GM11168 (cell line): ENCODE measurements at regions not wholly inside any gene's neighbourhood (a gene's known extent, or its start where the extent isn't known, plus 50 kb on each side); places are given as distances from the start of the nearest gene placed in this dataset.

Source experiments
- in situ Hi-C: fragments of 300-500 bp; cut with MboI; formaldehyde crosslinking; loops from one replicate; pipeline ENCODE4 v1.12.0; 2022; ENCODE audit warnings: low sequenced_read_pairs; ENCODE audit not compliant: unreplicated experiment

GRCh38 chr5:123802298-123802951 lies 290.4 kb downstream of the CSNK1G3 start:
- in situ Hi-C loops, result no loop called here

- in situ Hi-C loops, result no loop called here
Observed at GRCh38 chr5:123800640-123801039, 288.7 kb downstream of the CSNK1G3 start.

GRCh38 chr5:123795688-123796087 lies 283.7 kb downstream of the CSNK1G3 start:
- in situ Hi-C loops, result no loop called here

GRCh38 chr5:123790226-123790625 lies 278.2 kb downstream of the CSNK1G3 start:
- in situ Hi-C loops, result no loop called here

GRCh38 chr5:123787635-123788034 lies 275.7 kb downstream of the CSNK1G3 start:
- in situ Hi-C loops, result no loop called here

- in situ Hi-C loops, result no loop called here
Observed at GRCh38 chr5:123787136-123787535, 275.2 kb downstream of the CSNK1G3 start.

GRCh38 chr5:123786411-123786810 lies 274.4 kb downstream of the CSNK1G3 start:
- in situ Hi-C loops, result no loop called here

GRCh38 chr5:123785162-123786071 lies 273.4 kb downstream of the CSNK1G3 start:
- in situ Hi-C loops, result no loop called here

GRCh38 chr5:123783421-123783820 lies 271.4 kb downstream of the CSNK1G3 start:
- in situ Hi-C loops, result no loop called here

- in situ Hi-C loops, result no loop called here
Observed at GRCh38 chr5:123778641-123779040, 266.7 kb downstream of the CSNK1G3 start.

GRCh38 chr5:123776761-123777160 lies 264.8 kb downstream of the CSNK1G3 start:
- in situ Hi-C loops, result no loop called here

- in situ Hi-C loops, result no loop called here
Observed at GRCh38 chr5:123771715-123772114, 259.7 kb downstream of the CSNK1G3 start.

GRCh38 chr5:123763201-123763600 lies 251.2 kb downstream of the CSNK1G3 start:
- in situ Hi-C loops, result no loop called here

- in situ Hi-C loops, result no loop called here
Observed at GRCh38 chr5:123756816-123757215, 244.8 kb downstream of the CSNK1G3 start.

GRCh38 chr5:123756318-123756665 lies 244.3 kb downstream of the CSNK1G3 start:
- in situ Hi-C loops, result no loop called here

GRCh38 chr5:123755653-123756317 lies 243.8 kb downstream of the CSNK1G3 start:
- in situ Hi-C loops, result no loop called here

GRCh38 chr5:123754908-123755307 lies 242.9 kb downstream of the CSNK1G3 start:
- in situ Hi-C loops, result no loop called here

GRCh38 chr5:123753937-123754891 lies 242.2 kb downstream of the CSNK1G3 start:
- in situ Hi-C loops, result no loop called here

- in situ Hi-C loops, result no loop called here
Observed at GRCh38 chr5:123753180-123753936, 241.4 kb downstream of the CSNK1G3 start.
